ENCODE measurements at regions not wholly inside any gene's neighbourhood (a gene's known extent, or its start where the extent isn't known, plus 50 kb on each side); places are given as distances from the start of the nearest gene placed in this dataset.

GRCh38 chr1:60184521-60184920 is 111.0 kb upstream of the C1orf87 start:
- TF ChIP-seq ZNF274 (IDR thresholded peaks at IDR 0.05; ENCODE audit: low read depth, low read length) (no peak), YY1 (IDR thresholded peaks at IDR 0.05; ENCODE audit: insufficient read depth, insufficient read length) (no peak)
